Common myeloid progenitor, CD34-positive (primary cell): ENCODE measurements at regions not wholly inside any gene's neighbourhood (a gene's known extent, or its start where the extent isn't known, plus 50 kb on each side); places are given as distances from the start of the nearest gene placed in this dataset.

Experiments used
- CTCF ChIA-PET: fragments of 350-600 bp; sonication (Branson Sonifier 250); formaldehyde crosslinking; loops from one replicate; lab custom pipeline; 2021; ENCODE audit warnings: antibody characterized with exemption; lab: Charles Lee
- POLR2A ChIA-PET: fragments of 350-600 bp; sonication (Branson Sonifier 250); formaldehyde crosslinking; loops from one replicate; lab custom pipeline; 2021; ENCODE audit warnings: antibody characterized with exemption; lab: Charles Lee
- DNase-seq, 3 donors: peaks; one replicate each; pipeline versions ENCODE4 v3.0.0 to v3.0.0-alpha.2; 2013
- H3K27ac ChIP-seq, 2 experiments: 1 replicate in 1 of 2; 2 replicates in 1 of 2; pipeline ENCODE4 v1.7.0; 2013; ENCODE audit warnings: inconsistent platforms in 2 of 2, low read length in 2 of 2, mild to moderate bottlenecking in 2 of 2, low read depth in 1 of 2, moderate library complexity in 1 of 2; ENCODE audit not compliant: severe bottlenecking in 2 of 2, insufficient read depth in 1 of 2, poor library complexity in 1 of 2
- H3K27me3 ChIP-seq, 5 experiments: replicated peaks in 2 of 5; 1 replicate in 3 of 5; 2 replicates in 2 of 5; pipeline versions ENCODE4 v1.6.1 to v1.7.0; 2013; ENCODE audit warnings: low read length in 4 of 5, mild to moderate bottlenecking in 2 of 5, moderate library complexity in 2 of 5, inconsistent platforms in 1 of 5; ENCODE audit not compliant: insufficient read depth in 5 of 5, control insufficient read depth in 4 of 5
- H3K36me3 ChIP-seq, 4 experiments: 1 replicate in 2 of 4; 2 replicates in 2 of 4; pipeline versions ENCODE4 v1.6.1 to v1.7.0; 2013; ENCODE audit warnings: low read length in 3 of 4, control low read depth in 1 of 4, mild to moderate bottlenecking in 1 of 4; ENCODE audit not compliant: control insufficient read depth in 4 of 4, insufficient read depth in 4 of 4
- H3K4me1 ChIP-seq, 4 experiments: 1 replicate in 3 of 4; 2 replicates in 1 of 4; pipeline versions ENCODE4 v1.6.1 to v1.7.1; 2013; ENCODE audit warnings: low read length in 3 of 4, mild to moderate bottlenecking in 3 of 4, control low read depth in 1 of 4, inconsistent platforms in 1 of 4, moderate library complexity in 1 of 4; ENCODE audit not compliant: control insufficient read depth in 4 of 4, insufficient read depth in 4 of 4; ENCODE audit errors: control extremely low read depth in 1 of 4
- H3K4me3 ChIP-seq, 7 experiments: 1 replicate in 4 of 7; 2 replicates in 3 of 7; pipeline versions ENCODE4 v1.5.1 to v1.7.0; 2013; ENCODE audit warnings: mild to moderate bottlenecking in 7 of 7, low read length in 6 of 7, moderate library complexity in 6 of 7, inconsistent platforms in 2 of 7, low read depth in 2 of 7, control low read depth in 1 of 7; ENCODE audit not compliant: insufficient read depth in 4 of 7, control insufficient read depth in 1 of 7; ENCODE audit errors: extremely low read depth in 1 of 7
- H3K9me3 ChIP-seq, 5 experiments: 1 replicate in 4 of 5; 2 replicates in 1 of 5; pipeline versions ENCODE4 v1.6.1 to v1.7.1; 2013; ENCODE audit warnings: low read length in 4 of 5, mild to moderate bottlenecking in 2 of 5, inconsistent platforms in 1 of 5, low read depth in 1 of 5, moderate library complexity in 1 of 5; ENCODE audit not compliant: control insufficient read depth in 4 of 5, insufficient read depth in 2 of 5; ENCODE audit errors: control extremely low read depth in 1 of 5
- WGBS: methylation state at CpG from one replicate; pipeline ENCODE4 v1.1.5; 2013; ENCODE audit not compliant: insufficient coverage; 5-methylcytosine and 5-hydroxymethylcytosine counted together

DNA sequence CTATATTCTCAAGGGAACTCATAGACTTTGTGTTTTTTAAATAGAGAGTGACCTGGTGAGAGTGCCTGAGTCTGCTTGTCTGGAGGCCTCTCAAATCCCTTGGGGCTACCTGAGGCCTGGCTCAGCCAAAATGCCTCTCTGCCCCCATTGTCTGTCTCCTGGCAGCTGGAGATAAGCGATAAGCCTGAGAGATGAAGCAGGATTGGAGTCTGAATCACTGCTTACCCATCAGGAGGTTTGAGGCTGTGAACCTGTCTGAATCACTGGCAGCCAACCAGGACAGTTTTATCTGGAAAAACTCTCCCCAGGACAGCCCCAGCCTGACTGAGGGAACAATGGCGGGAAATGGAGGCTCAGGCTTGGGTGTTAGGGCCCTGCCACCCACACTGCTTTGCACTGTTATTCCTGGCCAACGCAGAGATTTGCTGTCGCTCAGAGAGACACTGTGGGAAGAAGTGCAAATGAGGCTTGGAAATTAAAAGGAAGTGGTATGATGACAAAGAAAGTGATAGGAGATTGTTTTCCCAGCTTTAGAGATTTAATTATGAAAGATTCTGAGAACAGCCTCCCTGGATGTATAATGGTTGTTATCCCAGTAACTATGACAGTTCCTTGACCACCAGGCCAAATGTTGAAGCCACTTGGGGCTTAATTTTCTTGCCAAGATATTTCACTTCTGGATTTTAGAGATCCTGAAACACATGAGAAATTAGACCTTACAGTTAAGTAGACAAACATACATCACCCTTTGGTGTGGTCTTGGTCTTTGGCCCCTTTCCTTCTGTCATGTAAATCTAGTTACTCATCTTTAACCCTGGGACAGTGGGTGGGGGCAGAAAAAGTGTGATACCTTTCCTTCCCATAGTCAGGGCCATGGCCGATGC is 102.1 kb downstream of the RASSF10 start:
- 100% methylated on average over 5 of the region's 5 CpGs for WGBS
- no peak for DNase-seq
- no peaks in the 10 kb centered on the region for H3K36me3 ChIP-seq
- no peak overlapping the region for H3K27ac ChIP-seq
- H3K27me3 ChIP-seq = peaks cover 0 to 2% (median 0%) of the 10 kb centered on the region in 5 experiments
- H3K4me3 ChIP-seq = no peak overlapping the region
- peaks cover 0 to 6% (median 3%) of the 10 kb centered on the region in 4 experiments for H3K4me1 ChIP-seq
- peaks cover 0 to 6% (median 0%) of the 10 kb centered on the region in 5 experiments for H3K9me3 ChIP-seq
- POLR2A ChIA-PET = no interaction called here
- CTCF ChIA-PET = no interaction called here

DNA sequence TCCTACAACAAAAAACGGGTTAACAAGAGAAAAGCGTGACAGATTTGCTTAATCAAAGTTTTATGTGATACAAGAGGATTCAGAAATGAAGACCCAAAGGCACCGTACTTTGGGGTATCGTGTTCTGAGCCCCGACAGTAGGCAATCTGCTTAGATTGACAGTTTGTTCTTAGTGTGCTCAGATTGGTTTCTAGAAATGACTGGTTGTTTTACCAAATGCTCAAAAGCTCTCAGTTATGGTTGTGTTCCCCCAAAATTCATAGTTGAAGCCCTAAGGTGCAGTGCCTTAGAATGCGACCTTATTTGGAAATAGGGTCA is 102.7 kb downstream of the RASSF10 start:
- peaks cover 0 to 6% (median 0%) of the 10 kb centered on the region in 5 experiments for H3K9me3 ChIP-seq
- H3K36me3 ChIP-seq = no peaks in the 10 kb centered on the region
- peaks cover 0 to 2% (median 0%) of the 10 kb centered on the region in 5 experiments for H3K27me3 ChIP-seq
- peaks cover 0 to under 1% (median 0%) of the 10 kb centered on the region in 4 experiments for H3K4me1 ChIP-seq
- ChIA-PET POLR2A (no interaction called here), CTCF (no interaction called here)
- no peak overlapping the region for H3K4me3 ChIP-seq
- no peak overlapping the region for H3K27ac ChIP-seq
- DNase-seq = no peak
- WGBS = 98% methylated on average over 4 of the region's 6 CpGs

DNA sequence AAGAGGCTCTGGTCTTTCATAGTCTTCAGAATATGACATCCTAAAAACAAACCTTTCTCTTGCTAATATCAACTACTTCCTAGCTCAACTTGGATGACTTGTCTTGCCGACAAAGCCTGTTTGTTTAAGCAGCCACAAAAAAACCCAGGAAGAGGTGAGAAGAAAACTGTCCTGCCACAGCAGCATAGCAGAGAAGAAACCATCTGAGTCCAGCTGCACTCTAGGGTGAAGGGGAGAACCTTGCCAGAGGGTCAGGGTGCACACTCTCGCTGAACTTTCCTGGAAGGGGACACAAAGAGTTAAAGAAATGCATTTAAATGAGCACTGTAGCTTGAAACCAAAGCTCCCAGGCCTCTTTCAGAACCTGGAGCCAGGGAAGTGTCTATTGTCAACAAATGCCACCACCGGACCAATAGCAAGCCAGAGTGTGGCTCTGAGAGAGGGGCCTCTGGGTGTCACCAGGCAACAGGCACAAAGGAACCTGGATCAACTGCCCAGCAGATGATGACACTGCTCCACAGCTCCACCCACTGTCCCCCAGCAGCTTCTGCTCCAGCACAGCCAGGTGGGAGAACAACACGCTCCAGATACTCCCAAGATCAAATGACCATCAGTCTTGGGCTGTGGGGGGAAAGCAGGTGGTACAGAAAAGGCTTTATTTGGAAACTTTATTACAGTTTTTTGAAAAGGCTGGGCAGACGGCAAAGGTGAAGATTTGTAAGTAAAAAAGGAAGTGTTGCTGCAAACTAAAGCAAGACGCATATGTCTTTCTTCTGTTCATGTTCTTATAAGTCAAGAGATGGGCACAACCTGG is 105.7 kb downstream of the RASSF10 start:
- 76% methylated on average over 5 of the region's 6 CpGs for WGBS
- Histone ChIP-seq H3K4me3 (no peak overlapping the region), H3K9me3 (no peaks in the 10 kb centered on the region), H3K27me3 (no peaks in the 10 kb centered on the region), H3K4me1 (no peaks in the 10 kb centered on the region), H3K36me3 (no peaks in the 10 kb centered on the region), H3K27ac (no peak overlapping the region)
- POLR2A ChIA-PET = interaction anchor here (0.7 kb wide), 1 partner anchor 9 kb away, joined by 3 read pairs; no protein-coding TSS in a partner anchor
- DNase-seq = peak; percentile 5 to 53 (median 39)
- CTCF ChIA-PET = interaction anchor here (1.3 to 1.9 kb wide), 2 partner anchors 9 to 151 kb away, joined by 6 read pairs; no protein-coding TSS in a partner anchor

DNA sequence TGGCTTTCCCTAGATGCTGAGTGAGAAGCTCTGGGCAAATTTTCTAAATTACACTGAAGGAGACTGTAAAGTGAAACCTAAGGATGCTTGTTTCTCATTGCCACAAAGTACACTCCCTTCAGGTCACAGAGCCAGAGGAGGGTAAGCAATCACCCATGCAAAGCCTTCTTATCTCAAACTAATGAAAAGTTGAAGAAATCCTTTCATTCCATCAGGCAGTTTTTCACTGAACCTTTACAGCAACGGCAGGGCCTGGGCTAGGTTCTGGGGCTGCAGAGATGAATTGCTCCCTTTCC is 106.2 kb downstream of the RASSF10 start:
- POLR2A ChIA-PET = no interaction called here
- CTCF ChIA-PET = interaction anchor here (1.9 kb wide), 1 partner anchor 152 kb away, joined by 6 read pairs; no protein-coding TSS in a partner anchor
- no peak for DNase-seq
- Histone ChIP-seq H3K4me1 (no peaks in the 10 kb centered on the region), H3K9me3 (no peaks in the 10 kb centered on the region), H3K27ac (no peak overlapping the region), H3K36me3 (no peaks in the 10 kb centered on the region), H3K27me3 (no peaks in the 10 kb centered on the region), H3K4me3 (no peak overlapping the region)
- 33% methylated on average over 1 of the region's 1 CpG for WGBS

DNA sequence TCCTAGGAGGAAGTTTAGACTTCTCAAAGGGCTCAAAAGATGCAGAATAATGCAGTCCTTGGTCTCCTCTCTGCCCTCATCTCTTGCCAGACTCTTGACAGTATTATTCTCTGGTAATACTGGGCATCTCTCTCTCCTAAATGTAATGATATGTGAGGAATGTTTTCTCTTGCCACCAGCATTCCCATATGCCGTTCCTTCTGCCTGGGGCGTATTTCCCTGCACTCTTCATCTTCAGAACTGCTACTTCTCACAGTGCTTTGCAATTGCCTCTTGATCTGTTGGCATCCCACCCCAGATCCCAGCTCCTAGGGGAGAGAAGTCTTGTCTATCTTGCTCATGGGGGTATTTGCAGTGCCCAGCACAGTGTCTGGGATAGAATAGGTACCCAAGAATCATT is 107.4 kb downstream of the RASSF10 start:
- Histone ChIP-seq H3K27me3 (no peaks in the 10 kb centered on the region), H3K4me3 (no peak overlapping the region), H3K27ac (no peak overlapping the region), H3K4me1 (no peaks in the 10 kb centered on the region), H3K36me3 (no peaks in the 10 kb centered on the region), H3K9me3 (no peaks in the 10 kb centered on the region)
- ChIA-PET CTCF (no interaction called here), POLR2A (no interaction called here)
- WGBS = no CpG with 5 or more reads among the region's 2 CpGs
- no peak for DNase-seq

DNA sequence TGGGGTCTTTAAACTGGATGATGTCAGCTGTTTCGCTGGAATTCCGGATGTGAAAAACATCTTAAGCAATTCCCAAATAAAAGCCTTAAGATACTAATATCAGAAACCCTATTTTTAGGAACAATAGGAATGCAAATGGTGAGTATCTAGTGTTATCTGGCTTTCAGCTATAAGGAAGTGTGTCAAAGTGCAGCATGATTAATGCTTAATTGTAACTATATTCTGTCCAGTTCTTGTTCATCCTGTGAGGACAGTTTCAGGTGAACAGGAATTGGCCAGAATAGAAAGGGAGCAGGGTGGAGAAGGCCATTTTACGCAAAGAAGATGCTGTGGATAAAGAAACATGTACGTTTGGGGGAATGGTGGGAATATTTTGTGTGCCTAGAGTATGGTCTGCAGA is 108.2 kb downstream of the RASSF10 start:
- Histone ChIP-seq H3K27me3 (no peaks in the 10 kb centered on the region), H3K36me3 (no peaks in the 10 kb centered on the region), H3K4me3 (no peak overlapping the region), H3K4me1 (no peaks in the 10 kb centered on the region), H3K9me3 (no peaks in the 10 kb centered on the region), H3K27ac (no peak overlapping the region)
- POLR2A ChIA-PET = no interaction called here
- no peak for DNase-seq
- CTCF ChIA-PET = interaction anchor here (0.6 kb wide), 1 partner anchor 35 kb away, joined by 3 read pairs; no protein-coding TSS in a partner anchor
- no CpG with 5 or more reads among the region's 4 CpGs for WGBS

DNA sequence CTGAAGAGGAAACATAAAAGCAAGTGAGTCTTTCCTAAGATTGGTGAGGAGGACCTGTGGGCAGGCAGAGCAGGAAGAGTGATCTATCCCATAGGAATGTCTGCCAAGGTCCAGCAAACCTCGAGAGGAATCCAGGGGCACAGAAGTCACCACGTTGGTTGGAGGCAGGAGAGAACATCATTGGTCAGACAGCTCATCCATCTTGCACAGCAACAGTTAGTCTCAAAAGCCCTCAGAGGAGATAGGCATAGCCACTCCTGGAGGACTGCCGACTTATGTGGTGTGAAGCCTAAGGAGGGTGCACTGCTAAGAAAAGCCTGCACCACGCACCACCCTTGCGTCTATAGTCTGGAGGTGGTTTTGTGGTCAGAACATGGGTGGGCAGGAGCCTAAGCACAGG is 109.1 kb downstream of the RASSF10 start:
- 89% methylated on average over 5 of the region's 5 CpGs for WGBS
- DNase-seq = no peak
- CTCF ChIA-PET = no interaction called here
- Histone ChIP-seq H3K4me3 (no peak overlapping the region), H3K9me3 (peaks cover 0 to 4% (median 0%) of the 10 kb centered on the region in 5 experiments), H3K4me1 (no peaks in the 10 kb centered on the region), H3K36me3 (no peaks in the 10 kb centered on the region), H3K27ac (no peak overlapping the region), H3K27me3 (no peaks in the 10 kb centered on the region)
- POLR2A ChIA-PET = no interaction called here
